ENCODE measurements at regions not wholly inside any gene's neighbourhood (a gene's known extent, or its start where the extent isn't known, plus 50 kb on each side); places are given as distances from the start of the nearest gene placed in this dataset.

DNA sequence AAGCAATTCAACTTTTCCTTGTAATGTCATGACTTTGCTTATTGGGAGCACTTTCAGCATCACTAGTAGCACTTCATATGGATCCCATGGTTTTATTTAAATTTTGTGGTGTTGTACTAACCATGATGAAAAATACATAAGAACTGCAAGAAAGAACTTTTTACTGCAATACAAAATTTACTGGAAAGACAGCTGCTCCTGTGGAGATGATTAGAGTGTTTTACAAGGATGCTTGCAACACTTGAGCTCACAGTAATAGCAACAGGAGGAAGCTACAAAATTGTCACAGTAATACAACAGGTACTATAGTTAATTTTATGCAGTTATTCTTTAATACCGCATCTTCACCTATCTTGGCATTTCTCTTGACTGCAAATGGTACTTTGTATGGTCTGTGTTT is 158.3 kb upstream of the TSLP start:
- Histone ChIP-seq H3K18ac (ENCODE audit: extremely low read depth, low read length) (no peak overlapping the region), H3K4me2 (ENCODE audit: insufficient read depth in 1 of 2, low read depth in 2 of 2, low read length in 2 of 2) (no peak overlapping the region), H3K9ac (replicated peaks in 1 of 4; ENCODE audit: extremely low read depth in 1 of 4, low read depth in 3 of 4, low read length in 3 of 4) (no peak overlapping the region), H2BK20ac (ENCODE audit: low read length) (no peak overlapping the region), H2BK120ac (replicated peaks; ENCODE audit: low read depth, low read length) (no peak overlapping the region), H2AK5ac (ENCODE audit: low read depth, low read length) (no peak overlapping the region), H3K23me2 (ENCODE audit: low read depth, low read length) (no peaks in the 10 kb centered on the region), H3K23ac (ENCODE audit: insufficient read length) (no peak overlapping the region), H2AFZ (ENCODE audit: low read length) (peak overlapping the region; percentile 38; the same call in 1 of the 2 replicates), H3K4me3 (ENCODE audit: extremely low read depth in 1 of 4, insufficient read depth in 2 of 4, low read depth in 3 of 4, low read length in 4 of 4) (no peak overlapping the region), H3K4me1 (replicated peaks in 1 of 4; ENCODE audit: control insufficient read depth in 3 of 4, insufficient read depth in 4 of 4, low read length in 3 of 4) (no peaks in the 10 kb centered on the region), H3K27ac (ENCODE audit: low read depth, low read length) (no peak overlapping the region), H3K27me3 (replicated peaks in 1 of 4; ENCODE audit: control insufficient read depth in 3 of 4, extremely low read depth in 1 of 4, insufficient read depth in 3 of 4, low read length in 3 of 4) (no peaks in the 10 kb centered on the region), H4K91ac (replicated peaks; ENCODE audit: insufficient read length, low read length) (no peak overlapping the region), H4K8ac (ENCODE audit: extremely low read depth, insufficient read depth, low read length) (no peak overlapping the region), H3K79me2 (ENCODE audit: control insufficient read depth in 1 of 2, insufficient read depth in 2 of 2, low read length in 2 of 2) (no peaks in the 10 kb centered on the region), H3K79me1 (ENCODE audit: low read depth, low read length) (no peaks in the 10 kb centered on the region), H4K5ac (ENCODE audit: insufficient read length, low read depth, low read length) (no peak overlapping the region), H3K9me3 (ENCODE audit: insufficient read depth in 2 of 2, low read depth in 1 of 2, low read length in 1 of 2) (no peaks in the 10 kb centered on the region), H2BK5ac (ENCODE audit: low read depth, low read length) (no peak overlapping the region), H4K20me1 (replicated peaks in 1 of 2; ENCODE audit: control insufficient read depth in 1 of 2, insufficient read depth in 2 of 2, low read length in 2 of 2) (no peaks in the 10 kb centered on the region), H3K14ac (ENCODE audit: insufficient read length) (no peak overlapping the region), H3K36me3 (ENCODE audit: control insufficient read depth in 2 of 4, insufficient read depth in 4 of 4, low read length in 3 of 4) (no peaks in the 10 kb centered on the region), H3K56ac (replicated peaks; ENCODE audit: insufficient read length, low read depth, low read length) (no peak overlapping the region), H3K4ac (replicated peaks; ENCODE audit: insufficient read length, low read depth, low read length) (no peak overlapping the region), H2BK12ac (ENCODE audit: low read depth, low read length) (no peak overlapping the region), H2BK15ac (ENCODE audit: low read length) (no peak overlapping the region)
- DNase-seq (ENCODE audit: low read depth in 1 of 2, low spot score in 2 of 2) (no peak), FAIRE-seq (no peak)
- WGBS, 2 experiments (ENCODE audit: extremely low coverage in 1 of 2, insufficient coverage in 1 of 2, insufficient read length in 1 of 2, insufficient replicate concordance in 2 of 2, low coverage in 1 of 2, low lambda C conversion rate in 2 of 2, missing lambda C conversion rate in 1 of 2) = 80% methylated on average over 1 of the region's 1 CpG; no CpG with 5 or more reads in 1 of the 2 experiments
- ChIA-PET POLR2A (ENCODE audit: partially characterized antibody) (no interaction called here), CTCF (ENCODE audit: partially characterized antibody) (interaction anchor here (0.7 to 0.9 kb wide), 2 partner anchors 47 to 104 kb away, joined by 3 read pairs; no protein-coding TSS in a partner anchor)
- no peak for TF ChIP-seq HDAC2 (IDR thresholded peaks at IDR 0.05; ENCODE audit: borderline replicate concordance in 1 of 2, low read depth in 2 of 2, low read length in 2 of 2)
- TF ChIP-seq RNF2 (IDR thresholded peaks at IDR 0.05; ENCODE audit: borderline replicate concordance, low read depth, low read length, missing control alignments, poor library complexity, severe bottlenecking) = no peak
- TF ChIP-seq KDM5A (IDR thresholded peaks at IDR 0.05; ENCODE audit: low read length) = no peak
- TF ChIP-seq GABPA (IDR thresholded peaks at IDR 0.05; ENCODE audit: borderline replicate concordance, insufficient read depth, low read length) = no peak
- no peak for TF ChIP-seq PHF8 (conservative IDR thresholded peaks at IDR 0.05; ENCODE audit: low read depth, low read length)
- TF ChIP-seq CHD1 (IDR thresholded peaks at IDR 0.05; ENCODE audit: low read depth, low read length) = no peak
- no peak for TF ChIP-seq NANOG (IDR thresholded peaks at IDR 0.05; ENCODE audit: insufficient read depth, low read depth, low read length, poor library complexity, severe bottlenecking)
- TF ChIP-seq CHD2 (IDR thresholded peaks at IDR 0.05; ENCODE audit: low read length) = no peak
- TF ChIP-seq ZNF274 (IDR thresholded peaks at IDR 0.05; ENCODE audit: borderline replicate concordance, extremely low read depth, low read length) = no peak
- TF ChIP-seq FOSL1 (IDR thresholded peaks at IDR 0.05; ENCODE audit: insufficient read depth, low read depth, low read length) = no peak
- TF ChIP-seq ASH2L (IDR thresholded peaks at IDR 0.05; ENCODE audit: low read length) = no peak
- no peak for TF ChIP-seq SIX5 (IDR thresholded peaks at IDR 0.05; ENCODE audit: low read depth, low read length)
- TF ChIP-seq SAP30 (IDR thresholded peaks at IDR 0.05; ENCODE audit: insufficient read depth, insufficient replicate concordance, low read length) = no peak
